HG02623 (cell line): ENCODE measurements at regions not wholly inside any gene's neighbourhood (a gene's known extent, or its start where the extent isn't known, plus 50 kb on each side); places are given as distances from the start of the nearest gene placed in this dataset.

Experiments
- ATAC-seq: cut with Tn5 transposase; IDR thresholded peaks from one replicate; pipeline ENCODE4 v1.9.1; 2021; ENCODE audit warnings: moderate library complexity; ENCODE audit not compliant: unreplicated experiment

GRCh38 chr3:3280396-3280795 is 100.9 kb upstream of the CRBN start:
- ATAC-seq, result no peak

- ATAC-seq, result no peak
Measured at GRCh38 chr3:3278073-3278472, 98.6 kb upstream of the CRBN start.

GRCh38 chr3:3276630-3277029 is 97.1 kb upstream of the CRBN start:
- no peak for ATAC-seq

- no peak for ATAC-seq
Measured at GRCh38 chr3:3264796-3265195, 85.3 kb upstream of the CRBN start.

- peak; percentile 46 for ATAC-seq
Measured at GRCh38 chr3:3260870-3261269, 81.4 kb upstream of the CRBN start.

- ATAC-seq, result no peak
Measured at GRCh38 chr3:3259181-3259580, 79.7 kb upstream of the CRBN start.

GRCh38 chr3:3258281-3258680 is 78.8 kb upstream of the CRBN start:
- no peak for ATAC-seq

GRCh38 chr3:3241596-3241995 is 62.1 kb upstream of the CRBN start:
- no peak for ATAC-seq

GRCh38 chr3:3240986-3241385 is 61.5 kb upstream of the CRBN start:
- ATAC-seq, result no peak

- ATAC-seq, result no peak
Measured at GRCh38 chr3:3237979-3238378, 58.5 kb upstream of the CRBN start.

- no peak for ATAC-seq
Measured at GRCh38 chr3:3232251-3232650, 52.8 kb upstream of the CRBN start.
